Neuronal stem cell (in vitro differentiated cells): ENCODE measurements at regions not wholly inside any gene's neighbourhood (a gene's known extent, or its start where the extent isn't known, plus 50 kb on each side); places are given as distances from the start of the nearest gene placed in this dataset.

Experiments used
- DNase-seq: peaks from one replicate; pipeline ENCODE4 v3.0.0-alpha.2; 2013; ENCODE audit warnings: low spot score
- H2AFZ ChIP-seq: one replicate; pipeline ENCODE4 v1.6.1; 2013; ENCODE audit warnings: mild to moderate bottlenecking, low read length, inconsistent platforms
- H2AK5ac ChIP-seq: 2 replicates; pipeline ENCODE4 v1.6.1; 2013; ENCODE audit warnings: low read depth, mild to moderate bottlenecking, inconsistent platforms, low read length, moderate library complexity, mixed read lengths
- H2BK120ac ChIP-seq: 2 replicates; pipeline ENCODE4 v1.6.1; 2013; ENCODE audit warnings: low read depth, mild to moderate bottlenecking, inconsistent platforms, low read length, moderate library complexity, mixed read lengths
- H2BK12ac ChIP-seq: one replicate; pipeline ENCODE4 v1.6.1; 2013; ENCODE audit warnings: low read length, inconsistent platforms
- H2BK15ac ChIP-seq: 2 replicates; pipeline ENCODE4 v1.6.1; 2013; ENCODE audit warnings: mild to moderate bottlenecking, low read length, inconsistent platforms, mixed read lengths
- H2BK5ac ChIP-seq: one replicate; pipeline ENCODE4 v1.6.1; 2013; ENCODE audit warnings: inconsistent platforms, mild to moderate bottlenecking, low read length, moderate library complexity
- H3K14ac ChIP-seq: one replicate; pipeline ENCODE4 v1.6.1; 2013; ENCODE audit warnings: low read length, inconsistent platforms
- H3K18ac ChIP-seq: 2 replicates; pipeline ENCODE4 v1.6.1; 2013; ENCODE audit warnings: low read length, inconsistent platforms
- H3K23ac ChIP-seq: 2 replicates; pipeline ENCODE4 v1.6.1; 2013; ENCODE audit warnings: low read depth, mild to moderate bottlenecking, mixed read lengths, low read length, inconsistent platforms; ENCODE audit not compliant: poor library complexity
- H3K27ac ChIP-seq: replicated peaks from 3 replicates; pipeline ENCODE4 v1.5.1; 2013; ENCODE audit warnings: low read length, inconsistent platforms
- H3K27me3 ChIP-seq, 3 experiments: 2 replicates each; pipeline ENCODE4 v1.6.1; 2013; ENCODE audit warnings: low read length in 3 of 3, mild to moderate bottlenecking in 2 of 3, inconsistent platforms in 1 of 3, low read depth in 1 of 3, mixed read lengths in 1 of 3, moderate library complexity in 1 of 3; ENCODE audit not compliant: control insufficient read depth in 3 of 3, insufficient read depth in 3 of 3
- H3K36me3 ChIP-seq, 2 donors: replicated peaks in 1 of 2; 2 replicates each; pipeline ENCODE4 v1.6.1; 2013; ENCODE audit warnings: low read length in 2 of 2; ENCODE audit not compliant: control insufficient read depth in 2 of 2, insufficient read depth in 2 of 2
- H3K4ac ChIP-seq: 2 replicates; pipeline ENCODE4 v1.6.1; 2013; ENCODE audit warnings: inconsistent platforms, mild to moderate bottlenecking, low read length, moderate library complexity
- H3K4me1 ChIP-seq, 2 donors: 1 replicate in 1 of 2; 2 replicates in 1 of 2; pipeline ENCODE4 v1.6.1; 2013; ENCODE audit warnings: low read length in 2 of 2, low read depth in 1 of 2; ENCODE audit not compliant: control insufficient read depth in 2 of 2, insufficient read depth in 1 of 2
- H3K4me2 ChIP-seq: one replicate; pipeline ENCODE4 v1.6.1; 2013; ENCODE audit warnings: mild to moderate bottlenecking, low read length, inconsistent platforms; ENCODE audit not compliant: insufficient read depth, poor library complexity, severe bottlenecking
- H3K4me3 ChIP-seq, 2 donors: 2 replicates each; pipeline ENCODE4 v1.5.1; 2013; ENCODE audit warnings: low read length in 2 of 2, mild to moderate bottlenecking in 2 of 2, inconsistent platforms in 1 of 2, moderate library complexity in 1 of 2
- H3K79me1 ChIP-seq: one replicate; pipeline ENCODE4 v1.6.1; 2013; ENCODE audit warnings: low read depth, mild to moderate bottlenecking, inconsistent platforms, low read length, moderate library complexity
- H3K9ac ChIP-seq: one replicate; pipeline ENCODE4 v1.6.1; 2013; ENCODE audit warnings: mild to moderate bottlenecking, low read depth, low read length, inconsistent platforms; ENCODE audit not compliant: poor library complexity
- H3K9me3 ChIP-seq, 2 donors: replicated peaks in 1 of 2; 2 replicates each; pipeline versions ENCODE3 to v1.6.1; 2013; ENCODE audit warnings: low read length in 2 of 2, mild to moderate bottlenecking in 2 of 2, inconsistent platforms in 1 of 2, low read depth in 1 of 2, mixed read lengths in 1 of 2, moderate library complexity in 1 of 2; ENCODE audit not compliant: control insufficient read depth in 2 of 2, insufficient read depth in 1 of 2
- H4K8ac ChIP-seq: one replicate; pipeline ENCODE4 v1.6.1; 2013; ENCODE audit warnings: low read depth, mild to moderate bottlenecking, inconsistent platforms, low read length, moderate library complexity
- H4K91ac ChIP-seq: one replicate; pipeline ENCODE4 v1.6.1; 2013; ENCODE audit warnings: low read length, low read depth, mild to moderate bottlenecking, inconsistent platforms; ENCODE audit not compliant: poor library complexity
- WGBS, 2 donors: extraction: QIAGEN DNeasy Blood & Tissue Kit; methylation state at CpG; one replicate each; pipeline ENCODE4 v1.1.7; 2013; ENCODE audit warnings: missing lambda C conversion rate in 2 of 2, mixed read lengths in 1 of 2; ENCODE audit not compliant: insufficient read length in 2 of 2, insufficient replicate concordance in 1 of 2; ENCODE audit errors: extremely low coverage in 2 of 2; 5-methylcytosine and 5-hydroxymethylcytosine counted together

GRCh38 chr6:156718647-156719394, 58.4 kb upstream of the ARID1B start:
- H3K18ac ChIP-seq, result no peak overlapping the region
- H2BK5ac ChIP-seq, result no peak overlapping the region
- no peak overlapping the region for H3K27ac ChIP-seq
- no peak overlapping the region for H3K4me3 ChIP-seq
- no peak overlapping the region for H4K8ac ChIP-seq
- no peak overlapping the region for H4K91ac ChIP-seq
- no peaks in the 10 kb centered on the region for H3K36me3 ChIP-seq
- no peak overlapping the region for H2BK120ac ChIP-seq
- H3K4ac ChIP-seq, result no peak overlapping the region
- no peak overlapping the region for H3K4me2 ChIP-seq
- peaks cover 0 to 5% of the 10 kb centered on the region in 2 donors for H3K4me1 ChIP-seq
- H2BK12ac ChIP-seq, result no peak overlapping the region
- no peak overlapping the region for H2BK15ac ChIP-seq
- no peak for DNase-seq
- no CpG with 5 or more reads among the region's 18 CpGs for WGBS, 2 donors
- no peak overlapping the region for H2AFZ ChIP-seq
- H3K79me1 ChIP-seq, result no peaks in the 10 kb centered on the region
- H3K27me3 ChIP-seq, result peaks cover 0 to 5% (median 2%) of the 10 kb centered on the region in 3 experiments
- no peak overlapping the region for H3K23ac ChIP-seq
- H3K14ac ChIP-seq, result no peak overlapping the region
- H3K9ac ChIP-seq, result no peak overlapping the region
- no peak overlapping the region for H2AK5ac ChIP-seq
- H3K9me3 ChIP-seq, result peaks cover 0 to 2% of the 10 kb centered on the region in 2 donors

GRCh38 chr6:156717542-156717941, 59.6 kb upstream of the ARID1B start:
- no peak overlapping the region for H2BK12ac ChIP-seq
- no peak overlapping the region for H2BK15ac ChIP-seq
- no peak overlapping the region for H3K23ac ChIP-seq
- no peaks in the 10 kb centered on the region for H3K79me1 ChIP-seq
- no peak overlapping the region for H3K14ac ChIP-seq
- no peak overlapping the region for H4K8ac ChIP-seq
- no peaks in the 10 kb centered on the region for H3K36me3 ChIP-seq
- H2AFZ ChIP-seq, result no peak overlapping the region
- no peak overlapping the region for H3K4ac ChIP-seq
- peaks cover 0 to 2% of the 10 kb centered on the region in 2 donors for H3K9me3 ChIP-seq
- H3K4me3 ChIP-seq, result no peak overlapping the region
- H2AK5ac ChIP-seq, result no peak overlapping the region
- H3K27ac ChIP-seq, result no peak overlapping the region
- no peak overlapping the region for H2BK5ac ChIP-seq
- H3K18ac ChIP-seq, result no peak overlapping the region
- no CpG with 5 or more reads among the region's 5 CpGs for WGBS, 2 donors
- H3K9ac ChIP-seq, result no peak overlapping the region
- H3K4me1 ChIP-seq, result peaks cover 0 to 5% of the 10 kb centered on the region in 2 donors
- no peak overlapping the region for H2BK120ac ChIP-seq
- no peak overlapping the region for H4K91ac ChIP-seq
- H3K27me3 ChIP-seq, result peaks cover 0 to 5% (median 2%) of the 10 kb centered on the region in 3 experiments
- no peak for DNase-seq
- H3K4me2 ChIP-seq, result no peak overlapping the region

- H3K4me2 ChIP-seq, result no peak overlapping the region
- H4K91ac ChIP-seq, result no peak overlapping the region
- H3K9me3 ChIP-seq, result peaks cover 0 to 2% of the 10 kb centered on the region in 2 donors
- no peak overlapping the region for H3K14ac ChIP-seq
- H3K4ac ChIP-seq, result no peak overlapping the region
- H2BK120ac ChIP-seq, result no peak overlapping the region
- no peak overlapping the region for H3K9ac ChIP-seq
- no peak overlapping the region for H3K18ac ChIP-seq
- no peaks in the 10 kb centered on the region for H3K79me1 ChIP-seq
- H2AK5ac ChIP-seq, result no peak overlapping the region
- DNase-seq, result no peak
- H3K27me3 ChIP-seq, result peaks cover 0 to 2% (median 2%) of the 10 kb centered on the region in 3 experiments
- H4K8ac ChIP-seq, result no peak overlapping the region
- H3K36me3 ChIP-seq, result no peaks in the 10 kb centered on the region
- H3K27ac ChIP-seq, result no peak overlapping the region
- no peak overlapping the region for H2BK15ac ChIP-seq
- no peak overlapping the region for H3K4me3 ChIP-seq
- H3K23ac ChIP-seq, result no peak overlapping the region
- no peak overlapping the region for H2AFZ ChIP-seq
- no peak overlapping the region for H2BK5ac ChIP-seq
- H2BK12ac ChIP-seq, result no peak overlapping the region
- no CpG with 5 or more reads among the region's 5 CpGs for WGBS, 2 donors
- peaks cover 0 to 2% of the 10 kb centered on the region in 2 donors for H3K4me1 ChIP-seq
These were observed 61.3 kb upstream of the ARID1B start for GRCh38 chr6:156715839-156716238.

- no peaks in the 10 kb centered on the region for H3K36me3 ChIP-seq
- H3K9me3 ChIP-seq, result no peaks in the 10 kb centered on the region
- H3K4me3 ChIP-seq, result no peak overlapping the region
- H2AFZ ChIP-seq, result no peak overlapping the region
- DNase-seq, result no peak
- H3K14ac ChIP-seq, result no peak overlapping the region
- no peak overlapping the region for H3K23ac ChIP-seq
- H4K8ac ChIP-seq, result no peak overlapping the region
- no peak overlapping the region for H4K91ac ChIP-seq
- H3K4me2 ChIP-seq, result no peak overlapping the region
- H2BK12ac ChIP-seq, result no peak overlapping the region
- H3K18ac ChIP-seq, result no peak overlapping the region
- no CpG with 5 or more reads among the region's 5 CpGs for WGBS, 2 donors
- peaks cover 0 to 2% (median 0%) of the 10 kb centered on the region in 3 experiments for H3K27me3 ChIP-seq
- no peak overlapping the region for H2BK15ac ChIP-seq
- H2BK5ac ChIP-seq, result no peak overlapping the region
- no peaks in the 10 kb centered on the region for H3K79me1 ChIP-seq
- H2AK5ac ChIP-seq, result no peak overlapping the region
- no peak overlapping the region for H3K27ac ChIP-seq
- no peak overlapping the region for H3K4ac ChIP-seq
- H2BK120ac ChIP-seq, result no peak overlapping the region
- no peak overlapping the region for H3K9ac ChIP-seq
- no peaks in the 10 kb centered on the region for H3K4me1 ChIP-seq
These were observed 63.6 kb upstream of the ARID1B start for GRCh38 chr6:156713548-156713947.
